C4-2B (cell line): ENCODE measurements at regions not wholly inside any gene's neighbourhood (a gene's known extent, or its start where the extent isn't known, plus 50 kb on each side); places are given as distances from the start of the nearest gene placed in this dataset.

Experiments
- ZFX ChIP-seq: fragments of 450-650 bp; IDR thresholded peaks from 2 replicates; pipeline ENCODE4 v1.6.1; 2017
- TF ChIP-seq, protein P1 (sequence below): fragments of 450-650 bp; conservative IDR thresholded peaks from 2 replicates; pipeline ENCODE4 v1.5.1; 2017; ENCODE audit warnings: mild to moderate bottlenecking

DNA sequence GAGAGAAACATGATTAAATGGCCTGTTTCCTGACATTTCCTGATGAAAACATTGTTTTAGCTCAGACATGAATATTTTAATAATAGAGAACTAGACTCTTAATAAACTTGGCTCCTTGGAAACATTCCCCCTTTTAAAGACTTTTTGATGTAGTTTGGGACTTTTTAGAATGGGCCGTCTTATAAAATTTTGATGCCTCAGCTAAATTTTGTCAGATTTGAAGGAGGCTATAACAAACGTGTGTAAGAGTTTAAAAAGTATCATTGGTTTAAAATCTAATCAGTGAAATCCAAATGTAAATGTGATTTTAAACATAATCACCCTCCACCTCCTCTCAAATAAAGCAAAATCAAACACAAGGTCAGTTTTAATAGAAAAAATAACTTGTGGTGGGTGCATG lies 200.9 kb downstream of the CLIC5 start:
- TF ChIP-seq, protein P1, sequence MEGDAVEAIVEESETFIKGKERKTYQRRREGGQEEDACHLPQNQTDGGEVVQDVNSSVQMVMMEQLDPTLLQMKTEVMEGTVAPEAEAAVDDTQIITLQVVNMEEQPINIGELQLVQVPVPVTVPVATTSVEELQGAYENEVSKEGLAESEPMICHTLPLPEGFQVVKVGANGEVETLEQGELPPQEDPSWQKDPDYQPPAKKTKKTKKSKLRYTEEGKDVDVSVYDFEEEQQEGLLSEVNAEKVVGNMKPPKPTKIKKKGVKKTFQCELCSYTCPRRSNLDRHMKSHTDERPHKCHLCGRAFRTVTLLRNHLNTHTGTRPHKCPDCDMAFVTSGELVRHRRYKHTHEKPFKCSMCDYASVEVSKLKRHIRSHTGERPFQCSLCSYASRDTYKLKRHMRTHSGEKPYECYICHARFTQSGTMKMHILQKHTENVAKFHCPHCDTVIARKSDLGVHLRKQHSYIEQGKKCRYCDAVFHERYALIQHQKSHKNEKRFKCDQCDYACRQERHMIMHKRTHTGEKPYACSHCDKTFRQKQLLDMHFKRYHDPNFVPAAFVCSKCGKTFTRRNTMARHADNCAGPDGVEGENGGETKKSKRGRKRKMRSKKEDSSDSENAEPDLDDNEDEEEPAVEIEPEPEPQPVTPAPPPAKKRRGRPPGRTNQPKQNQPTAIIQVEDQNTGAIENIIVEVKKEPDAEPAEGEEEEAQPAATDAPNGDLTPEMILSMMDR: no peak
- TF ChIP-seq ZFX: no peak
